Upper lobe of right lung (tissue), 1 donor: ENCODE measurements at regions not wholly inside any gene's neighbourhood (a gene's known extent, or its start where the extent isn't known, plus 50 kb on each side); places are given as distances from the start of the nearest gene placed in this dataset.

ENCODE experiments used
- ATAC-seq: fragments of 200-7000 bp; cut with Tn5 transposase; one replicate; pipeline ENCODE4 v1.9.1; 2020; ENCODE audit warnings: mild to moderate bottlenecking, moderate library complexity
- DNase-seq: peaks from one replicate; pipeline ENCODE4 v3.0.0-alpha.2; 2020
- H3K27ac ChIP-seq: fragments of 200-600 bp; one replicate; pipeline ENCODE4 v1.8.0; 2022
- H3K27me3 ChIP-seq: fragments of 200-600 bp; one replicate; pipeline ENCODE4 v1.8.0; 2022; ENCODE audit warnings: mild to moderate bottlenecking
- H3K36me3 ChIP-seq: fragments of 200-600 bp; one replicate; pipeline ENCODE4 v1.8.0; 2022
- H3K4me1 ChIP-seq: fragments of 200-600 bp; one replicate; pipeline ENCODE4 v1.8.0; 2022
- H3K4me3 ChIP-seq: fragments of 200-600 bp; one replicate; pipeline ENCODE4 v1.8.0; 2022; ENCODE audit warnings: mild to moderate bottlenecking
- H3K9me3 ChIP-seq: fragments of 200-600 bp; one replicate; pipeline ENCODE4 v1.8.0; 2022
- CTCF ChIP-seq: fragments of 200-600 bp; IDR thresholded peaks from one replicate; pipeline ENCODE4 v1.8.0; 2022; ENCODE audit warnings: antibody characterized with exemption
- intact Hi-C: fragments of 100-400 bp; cut with DNase I; formaldehyde crosslinking; loops from one replicate; pipeline ENCODE4 v1.11.0; 2022
- donor health status: DM: no; HTN: yes; CAD: no; lungs with severe emphysema.

DNA sequence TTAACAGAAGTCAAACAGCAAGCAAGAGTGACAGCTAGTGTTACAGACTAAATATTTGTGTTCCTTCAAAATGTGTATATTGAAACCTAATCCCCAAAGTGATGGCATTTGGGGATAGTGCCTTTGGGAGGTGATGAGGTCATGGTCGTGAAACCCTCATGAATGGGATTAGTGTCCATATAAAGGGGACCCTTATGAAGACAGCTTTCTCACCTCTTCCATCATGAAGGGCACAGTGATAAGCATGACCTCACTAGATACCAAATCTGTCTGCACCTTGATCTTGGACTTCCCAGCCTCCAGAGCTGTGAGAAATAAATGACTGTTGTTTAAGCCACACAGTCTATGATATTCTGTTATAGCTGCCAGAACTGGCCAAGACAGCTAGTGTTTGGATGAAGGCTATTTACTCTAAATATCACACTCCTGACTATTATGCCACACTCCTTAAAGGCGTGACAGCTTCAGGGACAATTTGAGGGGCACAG is 235.7 kb upstream of the TMEM72 start:
- Histone ChIP-seq H3K4me3 (no peak overlapping the region), H3K9me3 (no peaks in the 10 kb centered on the region), H3K27ac (no peak overlapping the region), H3K4me1 (no peaks in the 10 kb centered on the region), H3K36me3 (no peaks in the 10 kb centered on the region), H3K27me3 (no peaks in the 10 kb centered on the region)
- TF ChIP-seq CTCF: no peak
- intact Hi-C loops: no loop called here
- DNase-seq (no peak), ATAC-seq (no peak)

GRCh38 chr10:44680764-44681163 is 230.4 kb upstream of the TMEM72 start:
- ATAC-seq (no peak), DNase-seq (no peak)
- Histone ChIP-seq H3K4me1 (no peaks in the 10 kb centered on the region), H3K27ac (no peak overlapping the region), H3K36me3 (no peaks in the 10 kb centered on the region), H3K4me3 (no peak overlapping the region), H3K9me3 (no peaks in the 10 kb centered on the region), H3K27me3 (no peaks in the 10 kb centered on the region)
- TF ChIP-seq CTCF: no peak
- intact Hi-C loops: no loop called here

DNA sequence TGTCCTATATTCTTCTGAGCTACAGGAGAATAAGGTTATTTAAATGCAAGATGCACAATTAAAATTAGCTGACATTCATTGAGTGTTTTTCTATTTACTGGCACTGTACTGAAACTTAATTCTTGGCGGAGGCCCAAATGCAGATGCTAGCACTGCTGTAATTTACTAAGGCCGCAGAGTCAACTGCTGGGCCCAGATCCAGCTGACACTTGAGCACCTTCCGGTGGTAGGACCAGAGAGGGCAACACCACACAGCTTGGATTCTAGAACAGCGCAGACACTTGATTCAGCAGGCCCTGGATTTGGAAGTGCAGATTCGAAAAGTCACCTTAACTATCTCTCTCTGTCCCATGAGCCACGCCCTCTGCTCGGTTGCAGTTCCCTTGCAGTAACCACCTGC is 228.6 kb upstream of the TMEM72 start:
- Histone ChIP-seq H3K4me3 (no peak overlapping the region), H3K27ac (no peak overlapping the region), H3K9me3 (no peaks in the 10 kb centered on the region), H3K27me3 (no peaks in the 10 kb centered on the region), H3K36me3 (no peaks in the 10 kb centered on the region), H3K4me1 (no peaks in the 10 kb centered on the region)
- ATAC-seq (no peak), DNase-seq (no peak)
- intact Hi-C loops: no loop called here
- no peak for TF ChIP-seq CTCF

GRCh38 chr10:44684661-44685060 is 226.5 kb upstream of the TMEM72 start:
- no peaks in the 10 kb centered on the region for H3K27me3 ChIP-seq
- ATAC-seq (no peak), DNase-seq (no peak)
- no peak overlapping the region for H3K4me3 ChIP-seq
- no peaks in the 10 kb centered on the region for H3K36me3 ChIP-seq
- intact Hi-C loops: no loop called here
- no peaks in the 10 kb centered on the region for H3K9me3 ChIP-seq
- H3K4me1 ChIP-seq: no peaks in the 10 kb centered on the region
- no peak for TF ChIP-seq CTCF
- H3K27ac ChIP-seq: no peak overlapping the region

DNA sequence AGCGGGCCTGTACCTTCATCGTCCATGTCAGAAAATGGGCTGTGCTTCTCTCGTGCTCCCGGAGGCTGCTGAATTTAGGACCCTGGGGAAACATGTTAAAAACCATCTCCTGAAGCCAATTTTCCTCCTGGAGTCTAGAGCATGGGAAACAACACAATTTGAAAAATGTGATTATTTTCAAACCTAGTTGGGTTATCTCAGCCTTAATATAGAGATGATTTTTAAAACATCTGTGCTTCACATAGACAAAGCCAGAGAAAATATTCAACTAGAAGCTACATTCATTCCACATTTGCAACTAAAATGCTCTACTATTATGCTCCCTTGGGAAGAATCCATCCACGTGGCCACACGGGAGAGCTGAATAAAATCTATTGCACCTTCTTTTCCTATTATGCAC is 225.9 kb upstream of the TMEM72 start:
- H3K4me1 ChIP-seq: no peaks in the 10 kb centered on the region
- no peaks in the 10 kb centered on the region for H3K27me3 ChIP-seq
- ATAC-seq (no peak), DNase-seq (no peak)
- no peaks in the 10 kb centered on the region for H3K9me3 ChIP-seq
- intact Hi-C loops: no loop called here
- H3K27ac ChIP-seq: no peak overlapping the region
- no peaks in the 10 kb centered on the region for H3K36me3 ChIP-seq
- no peak for TF ChIP-seq CTCF
- no peak overlapping the region for H3K4me3 ChIP-seq

- H3K9me3 ChIP-seq: no peaks in the 10 kb centered on the region
- H3K27me3 ChIP-seq: no peaks in the 10 kb centered on the region
- intact Hi-C loops: no loop called here
- ATAC-seq: no peak
- H3K27ac ChIP-seq: no peak overlapping the region
- H3K36me3 ChIP-seq: no peaks in the 10 kb centered on the region
- no peak for DNase-seq
- no peak overlapping the region for H3K4me3 ChIP-seq
- H3K4me1 ChIP-seq: no peaks in the 10 kb centered on the region
- no peak for TF ChIP-seq CTCF
Measured at GRCh38 chr10:44685747-44686146, 225.4 kb upstream of the TMEM72 start.
